Keratinocyte (primary cell): ENCODE measurements at regions not wholly inside any gene's neighbourhood (a gene's known extent, or its start where the extent isn't known, plus 50 kb on each side); places are given as distances from the start of the nearest gene placed in this dataset.

Source experiments
- DNase-seq: peaks from one replicate; pipeline ENCODE4 v3.0.0-alpha.2; 2011; ENCODE audit warnings: low read depth, missing footprints, low spot score
- FAIRE-seq: peaks from 2 replicates; lab custom pipeline; 2011; peaks lifted over from hg19 to GRCh38; lab: Jason Lieb, UNC
- H2AFZ ChIP-seq: 2 replicates; pipeline ENCODE4 v1.6.0; 2012; ENCODE audit warnings: low read length, control low read depth, inconsistent platforms; ENCODE audit not compliant: control insufficient read depth
- H3K27ac ChIP-seq: 2 replicates; pipeline ENCODE4 v1.5.1; 2011; ENCODE audit warnings: low read length; ENCODE audit not compliant: control insufficient read depth, insufficient read depth
- H3K27me3 ChIP-seq: 3 replicates; pipeline ENCODE4 v1.6.0; 2011; ENCODE audit warnings: low read length; ENCODE audit not compliant: control insufficient read depth, insufficient read depth; ENCODE audit errors: extremely low read depth
- H3K36me3 ChIP-seq, 2 experiments: 2 replicates in 1 of 2; 3 replicates in 1 of 2; pipeline ENCODE4 v1.5.1; 2011; ENCODE audit warnings: low read length in 2 of 2, mild to moderate bottlenecking in 1 of 2; ENCODE audit not compliant: control insufficient read depth in 2 of 2, insufficient read depth in 2 of 2; ENCODE audit errors: extremely low read depth in 1 of 2
- H3K4me1 ChIP-seq: 3 replicates; pipeline ENCODE4 v1.5.1; 2011; ENCODE audit warnings: low read length; ENCODE audit not compliant: control insufficient read depth, insufficient read depth; ENCODE audit errors: extremely low read depth
- H3K4me2 ChIP-seq: 3 replicates; pipeline ENCODE4 v1.6.0; 2011; ENCODE audit warnings: low read depth, low read length; ENCODE audit not compliant: control insufficient read depth, insufficient read depth; ENCODE audit errors: extremely low read depth
- H3K4me3 ChIP-seq, 3 experiments: fragments of 200-600 bp in 1 of 3; sonication (generic) in 1 of 3; 2 replicates in 2 of 3; 3 replicates in 1 of 3; pipeline ENCODE4 v1.5.1; 2011 to 2016; ENCODE audit warnings: low read length in 3 of 3, mild to moderate bottlenecking in 3 of 3, control low read depth in 2 of 3, inconsistent platforms in 1 of 3, low read depth in 1 of 3, mixed read lengths in 1 of 3, mixed run types in 1 of 3, moderate library complexity in 1 of 3; ENCODE audit not compliant: control insufficient read depth in 2 of 3, insufficient read depth in 2 of 3; ENCODE audit errors: extremely low read depth in 1 of 3
- H3K79me2 ChIP-seq: 2 replicates; pipeline ENCODE4 v1.6.0; 2012; ENCODE audit warnings: low read length; ENCODE audit not compliant: control insufficient read depth, insufficient read depth
- H3K9ac ChIP-seq: 3 replicates; pipeline ENCODE4 v1.6.0; 2011; ENCODE audit warnings: low read length; ENCODE audit not compliant: control insufficient read depth, insufficient read depth; ENCODE audit errors: extremely low read depth
- H3K9me1 ChIP-seq: 3 replicates; pipeline ENCODE4 v1.6.0; 2011; ENCODE audit warnings: low read length; ENCODE audit not compliant: control insufficient read depth, insufficient read depth; ENCODE audit errors: extremely low read depth
- H3K9me3 ChIP-seq: 2 replicates; pipeline ENCODE4 v1.5.1; 2012; ENCODE audit warnings: low read depth, low read length; ENCODE audit not compliant: control insufficient read depth
- H4K20me1 ChIP-seq: 3 replicates; pipeline ENCODE4 v1.6.0; 2011; ENCODE audit warnings: low read length; ENCODE audit not compliant: control insufficient read depth, insufficient read depth; ENCODE audit errors: extremely low read depth
- EZH2 ChIP-seq: IDR thresholded peaks from one replicate; pipeline ENCODE4 v1.6.1; 2012; ENCODE audit warnings: inconsistent platforms, mild to moderate bottlenecking, low read length, moderate library complexity
- dilution Hi-C: fragments of 300-500 bp; cut with MboI; formaldehyde crosslinking; loops from one replicate; pipeline ENCODE4 v1.7.0; 2020; ENCODE audit warnings: low sequenced_read_pairs; ENCODE audit not compliant: extremely low pct_ligation_motif_present
- TF ChIP-seq, protein P1 (sequence below), 3 experiments: IDR thresholded peaks in 1 of 3; conservative IDR thresholded peaks in 1 of 3; optimal IDR thresholded peaks in 1 of 3; 2 replicates in 2 of 3; 3 replicates in 1 of 3; pipeline versions ENCODE3 to v1.5.1; 2011; ENCODE audit warnings: low read length in 3 of 3, mild to moderate bottlenecking in 3 of 3, moderate library complexity in 2 of 3, control low read depth in 1 of 3, inconsistent platforms in 1 of 3; ENCODE audit not compliant: insufficient read depth in 2 of 3; ENCODE audit errors: extremely low read depth in 1 of 3

DNA sequence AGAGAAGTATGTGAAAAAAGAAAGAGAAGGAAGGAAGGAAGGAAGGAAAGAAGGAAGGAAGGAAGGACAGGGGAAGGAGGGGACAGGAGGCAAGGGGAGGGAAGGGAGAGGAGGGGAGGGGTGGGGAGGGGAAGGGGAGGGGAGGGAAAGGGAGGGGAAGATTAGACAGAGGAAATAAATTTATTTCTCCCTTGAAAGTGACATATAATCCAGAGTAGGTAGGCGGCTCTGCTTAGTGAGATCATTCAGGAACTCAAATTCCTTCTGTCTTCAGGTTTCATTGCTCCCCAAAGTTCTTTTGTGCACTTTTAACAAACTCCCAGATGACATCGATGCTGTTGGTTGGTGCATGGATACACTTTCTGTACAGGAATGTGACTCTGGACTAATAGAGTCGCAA, 594.7 kb upstream of the STEAP1 start:
- dilution Hi-C loops: no loop called here
- no peaks in the 10 kb centered on the region for H3K9me3 ChIP-seq
- no peaks in the 10 kb centered on the region for H3K27me3 ChIP-seq
- no peaks in the 10 kb centered on the region for H3K36me3 ChIP-seq
- no peak overlapping the region for H3K9ac ChIP-seq
- H3K4me3 ChIP-seq: no peak overlapping the region
- H3K79me2 ChIP-seq: no peaks in the 10 kb centered on the region
- H2AFZ ChIP-seq: no peak overlapping the region
- no peaks in the 10 kb centered on the region for H3K4me1 ChIP-seq
- no peak overlapping the region for H3K4me2 ChIP-seq
- H3K9me1 ChIP-seq: no peaks in the 10 kb centered on the region
- no peak for FAIRE-seq
- TF ChIP-seq, protein P1, sequence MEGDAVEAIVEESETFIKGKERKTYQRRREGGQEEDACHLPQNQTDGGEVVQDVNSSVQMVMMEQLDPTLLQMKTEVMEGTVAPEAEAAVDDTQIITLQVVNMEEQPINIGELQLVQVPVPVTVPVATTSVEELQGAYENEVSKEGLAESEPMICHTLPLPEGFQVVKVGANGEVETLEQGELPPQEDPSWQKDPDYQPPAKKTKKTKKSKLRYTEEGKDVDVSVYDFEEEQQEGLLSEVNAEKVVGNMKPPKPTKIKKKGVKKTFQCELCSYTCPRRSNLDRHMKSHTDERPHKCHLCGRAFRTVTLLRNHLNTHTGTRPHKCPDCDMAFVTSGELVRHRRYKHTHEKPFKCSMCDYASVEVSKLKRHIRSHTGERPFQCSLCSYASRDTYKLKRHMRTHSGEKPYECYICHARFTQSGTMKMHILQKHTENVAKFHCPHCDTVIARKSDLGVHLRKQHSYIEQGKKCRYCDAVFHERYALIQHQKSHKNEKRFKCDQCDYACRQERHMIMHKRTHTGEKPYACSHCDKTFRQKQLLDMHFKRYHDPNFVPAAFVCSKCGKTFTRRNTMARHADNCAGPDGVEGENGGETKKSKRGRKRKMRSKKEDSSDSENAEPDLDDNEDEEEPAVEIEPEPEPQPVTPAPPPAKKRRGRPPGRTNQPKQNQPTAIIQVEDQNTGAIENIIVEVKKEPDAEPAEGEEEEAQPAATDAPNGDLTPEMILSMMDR (optimal IDR thresholded peaks at IDR 0.05 in 1 of 3, IDR thresholded peaks at IDR 0.05 in 1 of 3, conservative IDR thresholded peaks at IDR 0.05 in 1 of 3; ENCODE audit: extremely low read depth in 1 of 3, insufficient read depth in 2 of 3, low read length in 3 of 3): no peak
- no peak for TF ChIP-seq EZH2
- no peak for DNase-seq
- no peak overlapping the region for H3K27ac ChIP-seq
- no peaks in the 10 kb centered on the region for H4K20me1 ChIP-seq

DNA sequence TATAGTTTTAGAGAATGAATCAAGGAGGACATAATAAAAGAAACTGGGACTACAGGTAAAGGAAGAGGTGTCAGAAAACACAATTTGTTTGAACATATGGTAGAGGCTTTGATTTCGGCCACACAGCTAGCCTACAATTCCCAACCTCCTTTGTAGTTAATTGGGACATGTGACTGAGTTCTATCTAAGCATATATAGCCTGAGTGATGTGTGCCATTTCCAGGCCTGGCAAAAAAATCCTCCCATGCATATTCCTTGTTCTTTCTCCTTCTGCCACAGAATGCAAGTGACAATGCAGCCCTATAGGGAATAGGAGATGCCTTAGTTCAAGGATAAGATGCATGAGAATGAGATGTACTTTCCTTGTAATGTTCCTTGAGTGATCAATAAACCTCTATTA, 590.7 kb upstream of the STEAP1 start:
- Histone ChIP-seq H3K27ac (no peak overlapping the region), H3K4me3 (no peak overlapping the region), H3K9ac (no peak overlapping the region), H3K36me3 (no peaks in the 10 kb centered on the region), H3K27me3 (no peaks in the 10 kb centered on the region), H3K9me1 (no peaks in the 10 kb centered on the region), H3K79me2 (no peaks in the 10 kb centered on the region), H3K4me1 (no peaks in the 10 kb centered on the region), H3K4me2 (no peak overlapping the region), H4K20me1 (no peaks in the 10 kb centered on the region), H3K9me3 (no peaks in the 10 kb centered on the region), H2AFZ (no peak overlapping the region)
- dilution Hi-C loops: no loop called here
- FAIRE-seq (no peak), DNase-seq (no peak)
- no peak for TF ChIP-seq EZH2
- TF ChIP-seq, protein P1 (optimal IDR thresholded peaks at IDR 0.05 in 1 of 3, IDR thresholded peaks at IDR 0.05 in 1 of 3, conservative IDR thresholded peaks at IDR 0.05 in 1 of 3; ENCODE audit: extremely low read depth in 1 of 3, insufficient read depth in 2 of 3, low read length in 3 of 3): no peak
